Astrocyte (in vitro differentiated cells and primary cell): ENCODE measurements at regions not wholly inside any gene's neighbourhood (a gene's known extent, or its start where the extent isn't known, plus 50 kb on each side); places are given as distances from the start of the nearest gene placed in this dataset.

Experiments
- EZH2 ChIP-seq: IDR thresholded peaks from 2 replicates; pipeline ENCODE4 v1.6.1; 2012; ENCODE audit warnings: mild to moderate bottlenecking, low read length, inconsistent platforms; ENCODE audit not compliant: insufficient read depth
- TF ChIP-seq, protein P1 (sequence below): IDR thresholded peaks from 2 replicates; pipeline ENCODE4 v1.5.1; 2011; ENCODE audit warnings: low read depth, mild to moderate bottlenecking, inconsistent platforms, low read length, moderate library complexity; ENCODE audit not compliant: insufficient read depth

DNA sequence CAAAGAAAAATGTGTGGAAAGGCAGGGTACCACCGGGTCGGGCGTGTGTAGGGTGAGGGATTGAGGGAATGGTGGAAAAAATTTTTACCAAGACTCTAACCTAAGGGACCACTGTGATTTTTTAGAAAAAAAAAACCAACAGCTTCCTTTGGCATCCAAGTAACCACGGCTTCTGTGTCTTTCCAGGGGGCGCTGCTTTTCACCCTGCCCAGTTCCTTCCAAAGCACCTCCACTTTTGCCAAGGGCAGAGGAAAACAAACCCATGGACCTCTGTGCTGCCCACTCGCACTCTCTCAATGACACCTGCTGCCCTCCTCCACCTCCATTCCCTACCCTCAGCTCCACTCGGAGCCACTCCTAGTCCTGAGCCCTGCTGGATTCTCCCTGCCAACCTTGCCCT is 381.0 kb downstream of the ENC1 start:
- TF ChIP-seq, protein P1, sequence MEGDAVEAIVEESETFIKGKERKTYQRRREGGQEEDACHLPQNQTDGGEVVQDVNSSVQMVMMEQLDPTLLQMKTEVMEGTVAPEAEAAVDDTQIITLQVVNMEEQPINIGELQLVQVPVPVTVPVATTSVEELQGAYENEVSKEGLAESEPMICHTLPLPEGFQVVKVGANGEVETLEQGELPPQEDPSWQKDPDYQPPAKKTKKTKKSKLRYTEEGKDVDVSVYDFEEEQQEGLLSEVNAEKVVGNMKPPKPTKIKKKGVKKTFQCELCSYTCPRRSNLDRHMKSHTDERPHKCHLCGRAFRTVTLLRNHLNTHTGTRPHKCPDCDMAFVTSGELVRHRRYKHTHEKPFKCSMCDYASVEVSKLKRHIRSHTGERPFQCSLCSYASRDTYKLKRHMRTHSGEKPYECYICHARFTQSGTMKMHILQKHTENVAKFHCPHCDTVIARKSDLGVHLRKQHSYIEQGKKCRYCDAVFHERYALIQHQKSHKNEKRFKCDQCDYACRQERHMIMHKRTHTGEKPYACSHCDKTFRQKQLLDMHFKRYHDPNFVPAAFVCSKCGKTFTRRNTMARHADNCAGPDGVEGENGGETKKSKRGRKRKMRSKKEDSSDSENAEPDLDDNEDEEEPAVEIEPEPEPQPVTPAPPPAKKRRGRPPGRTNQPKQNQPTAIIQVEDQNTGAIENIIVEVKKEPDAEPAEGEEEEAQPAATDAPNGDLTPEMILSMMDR: no peak
- no peak for TF ChIP-seq EZH2
